Skeletal muscle satellite cell (primary cell): ENCODE measurements at regions not wholly inside any gene's neighbourhood (a gene's known extent, or its start where the extent isn't known, plus 50 kb on each side); places are given as distances from the start of the nearest gene placed in this dataset.
A peak's percentile ranks its signal among the peaks of the same experiment; 100 is the strongest.

Experiments used
- H3K27me3 ChIP-seq: 2 replicates; pipeline ENCODE4 v1.7.0; 2013; ENCODE audit warnings: low read length; ENCODE audit not compliant: control insufficient read depth, insufficient read depth
- H3K36me3 ChIP-seq: 2 replicates; pipeline ENCODE4 v1.7.0; 2013; ENCODE audit warnings: mild to moderate bottlenecking, control low read depth, low read length; ENCODE audit not compliant: insufficient read depth
- H3K4me1 ChIP-seq: 2 replicates; pipeline ENCODE4 v1.7.0; 2013; ENCODE audit warnings: low read length; ENCODE audit not compliant: control insufficient read depth, insufficient read depth
- H3K4me2 ChIP-seq: 2 replicates; pipeline ENCODE4 v1.7.0; 2013; ENCODE audit warnings: mild to moderate bottlenecking, low read length
- H3K4me3 ChIP-seq: 2 replicates; pipeline ENCODE4 v1.7.0; 2013; ENCODE audit warnings: low read length
- H3K9ac ChIP-seq: 2 replicates; pipeline ENCODE4 v1.7.0; 2013; ENCODE audit warnings: mild to moderate bottlenecking, low read depth, low read length, moderate library complexity
- H3K9me3 ChIP-seq: replicated peaks from 2 replicates; pipeline ENCODE4 v1.7.0; 2013; ENCODE audit warnings: mild to moderate bottlenecking, control low read depth, low read length

DNA sequence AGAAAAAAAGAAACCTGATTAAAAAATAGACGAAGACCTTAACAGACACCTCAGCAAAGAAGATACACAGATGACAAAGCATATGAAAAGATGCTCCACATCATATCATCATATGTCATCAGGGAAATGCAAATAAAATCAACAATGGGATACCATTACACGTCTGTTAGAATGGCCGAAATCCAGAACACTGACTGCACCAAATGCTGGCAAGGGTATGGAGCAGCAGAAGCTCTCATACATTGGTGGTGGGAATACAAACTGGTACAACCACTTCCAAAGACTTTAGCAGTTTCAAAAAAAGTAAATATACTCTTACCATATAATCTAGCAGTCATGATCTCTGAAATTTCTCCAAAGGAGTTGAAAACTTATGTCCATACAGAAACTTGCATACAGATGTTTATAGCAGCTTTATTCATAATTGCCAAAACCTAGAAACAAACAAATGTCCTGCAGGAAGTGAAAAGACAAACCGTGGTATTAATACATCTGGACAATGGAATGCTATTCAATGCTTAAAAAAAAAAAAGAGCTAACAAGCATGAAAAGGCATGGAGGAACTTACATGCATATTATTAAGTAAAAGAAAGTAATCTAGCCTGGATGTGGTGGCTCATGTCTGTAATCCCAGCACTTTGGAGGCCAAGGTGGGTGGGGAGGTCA, 107.4 kb downstream of the HES1 start:
- H3K4me2 ChIP-seq = no peak overlapping the region
- no peak overlapping the region for H3K4me3 ChIP-seq

DNA sequence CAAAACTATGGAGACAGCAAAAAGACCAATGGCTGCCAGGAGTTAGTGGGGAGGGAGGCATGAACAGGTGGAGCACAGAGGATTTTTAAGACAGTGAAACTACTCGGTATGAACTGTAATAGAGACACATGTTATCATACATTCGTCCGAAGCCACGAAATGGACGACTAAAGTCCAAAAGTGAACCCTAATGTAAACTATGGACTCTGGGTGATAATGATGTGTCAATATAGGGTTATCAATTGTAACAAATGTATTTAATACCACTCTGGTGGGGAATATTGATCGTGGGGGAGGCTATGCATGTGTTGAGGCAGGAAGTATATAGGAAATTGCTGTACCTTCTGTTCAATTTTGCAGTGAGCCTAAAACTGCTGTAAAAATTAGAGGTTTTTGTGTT, 107.0 kb downstream of the CPN2 start:
- Histone ChIP-seq H3K4me1 (no peaks in the 10 kb centered on the region), H3K4me2 (no peak overlapping the region), H3K9ac (no peak overlapping the region), H3K4me3 (no peak overlapping the region), H3K27me3 (peaks cover 38% of the 10 kb centered on the region), H3K9me3 (no peaks in the 10 kb centered on the region), H3K36me3 (no peaks in the 10 kb centered on the region)

More for the DNA sequence above, 107.4 kb downstream of the HES1 start:
- no peaks in the 10 kb centered on the region for H3K4me1 ChIP-seq
- peaks cover 29% of the 10 kb centered on the region for H3K27me3 ChIP-seq
- H3K36me3 ChIP-seq = no peaks in the 10 kb centered on the region
- H3K9ac ChIP-seq = no peak overlapping the region
- H3K9me3 ChIP-seq = no peaks in the 10 kb centered on the region

DNA sequence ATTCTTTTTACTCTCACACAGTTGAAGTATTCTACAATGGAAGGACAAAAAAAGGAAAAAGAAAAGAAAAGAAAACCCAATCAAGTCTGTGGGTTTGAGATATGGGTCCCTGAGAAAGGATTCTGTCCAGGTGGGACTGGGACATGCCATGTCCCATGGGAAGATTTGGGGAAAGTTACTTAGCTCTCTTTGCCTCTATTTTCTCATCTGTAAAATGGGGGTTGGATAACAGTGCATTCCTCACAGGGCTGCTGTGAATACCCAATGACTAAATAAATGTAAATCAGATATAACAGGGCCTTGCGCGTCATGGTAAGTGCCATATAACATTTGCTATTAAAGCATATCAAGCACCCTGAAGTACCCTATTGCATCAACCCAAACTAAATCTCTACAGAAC, 105.7 kb downstream of the CPN2 start:
- Histone ChIP-seq H3K4me1 (no peaks in the 10 kb centered on the region), H3K9me3 (no peaks in the 10 kb centered on the region), H3K4me3 (no peak overlapping the region), H3K36me3 (no peaks in the 10 kb centered on the region), H3K9ac (no peak overlapping the region), H3K27me3 (peaks cover 43% of the 10 kb centered on the region), H3K4me2 (no peak overlapping the region)

DNA sequence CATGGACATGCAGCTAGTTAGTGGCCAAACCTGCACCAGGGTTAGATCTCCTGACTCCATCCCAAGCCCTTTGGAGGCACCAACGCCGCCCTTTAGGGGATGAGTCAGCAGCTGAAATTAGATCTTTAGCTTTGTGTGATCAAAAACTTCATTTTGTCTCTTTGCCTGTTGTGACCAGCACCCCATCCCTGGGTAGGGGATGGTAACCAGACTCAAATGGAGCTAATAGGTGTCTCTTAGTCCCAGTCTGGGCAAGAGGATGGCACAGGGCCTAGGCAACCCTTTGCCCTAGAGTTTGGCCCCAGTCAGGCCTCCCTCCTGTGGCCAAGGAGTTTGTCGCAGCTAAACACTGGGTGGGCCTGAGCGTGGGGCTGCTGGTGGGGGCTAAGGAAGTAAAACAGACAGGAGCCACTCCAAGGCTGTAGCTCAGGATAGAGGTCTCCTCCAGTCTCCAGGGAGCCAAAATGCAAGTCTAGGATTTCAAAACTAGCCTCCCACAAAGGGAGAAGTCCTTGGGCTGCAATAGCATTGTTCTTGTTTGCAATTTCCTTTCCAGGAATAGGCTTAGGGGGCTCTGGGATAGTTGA, 105.1 kb downstream of the CPN2 start:
- H3K9ac ChIP-seq = no peak overlapping the region
- no peak overlapping the region for H3K4me2 ChIP-seq
- peaks cover 47% of the 10 kb centered on the region for H3K27me3 ChIP-seq
- H3K4me3 ChIP-seq = no peak overlapping the region
- no peaks in the 10 kb centered on the region for H3K4me1 ChIP-seq
- no peaks in the 10 kb centered on the region for H3K9me3 ChIP-seq
- H3K36me3 ChIP-seq = no peaks in the 10 kb centered on the region

DNA sequence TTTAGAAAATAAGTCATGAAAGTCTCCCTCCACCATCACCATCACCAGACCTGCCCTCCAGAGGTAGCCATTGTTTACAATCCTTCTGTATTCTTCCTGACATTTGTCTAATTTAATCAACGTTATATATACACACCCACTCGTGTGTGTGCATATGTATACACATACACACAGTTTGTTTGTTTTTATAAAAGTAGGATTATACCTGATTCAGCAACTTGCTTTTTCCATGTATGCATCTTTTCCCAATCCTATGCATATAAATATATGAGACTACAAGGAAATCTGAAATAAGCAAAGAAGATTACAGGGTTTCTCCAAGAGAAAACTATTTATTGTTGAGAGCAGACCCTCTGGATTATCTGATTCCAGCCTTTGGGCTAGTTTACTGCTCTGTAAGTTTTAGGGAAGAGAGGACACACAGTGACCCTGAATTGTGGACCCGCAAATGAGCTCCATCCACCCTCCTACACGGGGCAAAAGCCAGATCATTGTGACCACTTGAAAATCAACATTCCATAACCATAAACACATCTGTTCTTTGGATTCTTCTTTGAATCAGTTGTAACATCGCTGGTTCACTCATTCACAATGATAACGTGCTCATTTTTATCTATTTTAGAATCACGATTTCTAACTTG, 104.3 kb downstream of the CPN2 start:
- no peak overlapping the region for H3K4me3 ChIP-seq
- no peaks in the 10 kb centered on the region for H3K4me1 ChIP-seq
- no peaks in the 10 kb centered on the region for H3K36me3 ChIP-seq
- peaks cover 51% of the 10 kb centered on the region for H3K27me3 ChIP-seq
- no peaks in the 10 kb centered on the region for H3K9me3 ChIP-seq
- H3K9ac ChIP-seq = no peak overlapping the region
- H3K4me2 ChIP-seq = no peak overlapping the region

DNA sequence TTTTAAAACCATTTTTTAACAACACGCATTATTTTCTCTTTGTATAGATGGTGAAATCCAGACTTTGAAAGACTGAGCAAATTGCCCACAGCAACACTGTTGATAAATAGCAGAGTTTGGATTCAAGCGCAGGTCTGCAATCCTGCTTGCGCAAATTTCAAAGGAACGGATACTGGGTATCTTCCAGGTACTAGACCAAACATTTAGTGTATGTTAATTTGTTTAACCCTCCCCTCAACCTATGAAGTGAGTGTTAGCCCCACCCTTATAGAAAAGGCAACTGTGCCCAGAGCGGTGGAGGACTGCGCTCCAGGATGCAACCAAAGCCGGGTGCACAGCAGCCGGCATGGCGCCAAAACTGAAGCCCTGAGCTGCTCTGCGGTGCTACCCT, 103.8 kb downstream of the CPN2 start:
- H3K27me3 ChIP-seq = peaks cover 50% of the 10 kb centered on the region
- H3K9ac ChIP-seq = no peak overlapping the region
- H3K36me3 ChIP-seq = no peaks in the 10 kb centered on the region
- no peak overlapping the region for H3K4me2 ChIP-seq
- no peaks in the 10 kb centered on the region for H3K9me3 ChIP-seq
- no peaks in the 10 kb centered on the region for H3K4me1 ChIP-seq
- H3K4me3 ChIP-seq = no peak overlapping the region

DNA sequence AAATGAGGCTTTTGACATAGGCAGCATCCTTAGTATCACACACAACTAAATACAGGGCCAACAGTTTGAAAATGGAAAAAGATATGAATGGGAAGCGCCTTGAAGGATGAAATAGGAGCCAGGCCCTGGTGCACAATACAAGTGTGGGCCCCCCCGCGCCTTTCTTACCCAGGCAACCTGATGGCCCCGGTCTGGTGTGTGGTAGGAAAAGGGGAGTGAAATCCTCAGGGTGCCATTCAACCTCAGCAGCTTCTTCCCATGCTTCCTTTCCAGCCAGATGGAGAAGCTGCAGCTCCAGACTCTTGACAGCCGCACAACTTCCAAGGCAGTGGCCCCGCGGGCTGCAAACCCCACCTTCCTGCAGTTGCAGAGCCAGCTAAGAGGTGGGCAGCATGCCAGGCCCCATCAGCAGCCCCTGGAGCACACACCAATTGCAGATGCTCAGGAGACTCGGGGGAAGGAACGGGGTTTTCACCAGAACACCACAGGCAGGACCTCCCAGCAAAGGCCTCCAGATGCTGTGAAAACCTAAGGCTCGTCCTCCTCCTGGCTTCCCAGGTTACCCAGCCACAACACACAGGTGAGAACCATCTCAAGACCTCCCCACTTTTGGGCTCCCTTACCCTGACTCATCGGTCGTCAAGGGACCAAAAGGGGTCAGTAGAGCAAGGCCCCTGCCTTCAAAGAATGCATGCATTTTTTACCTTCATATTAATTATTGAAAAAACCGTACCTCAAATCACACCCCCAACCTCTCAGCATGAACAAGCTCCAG, 101.6 kb downstream of the CPN2 start:
- Histone ChIP-seq H3K4me3 (no peak overlapping the region), H3K9me3 (no peaks in the 10 kb centered on the region), H3K36me3 (no peaks in the 10 kb centered on the region), H3K9ac (no peak overlapping the region), H3K4me1 (no peaks in the 10 kb centered on the region), H3K4me2 (no peak overlapping the region), H3K27me3 (peaks cover 66% of the 10 kb centered on the region)

DNA sequence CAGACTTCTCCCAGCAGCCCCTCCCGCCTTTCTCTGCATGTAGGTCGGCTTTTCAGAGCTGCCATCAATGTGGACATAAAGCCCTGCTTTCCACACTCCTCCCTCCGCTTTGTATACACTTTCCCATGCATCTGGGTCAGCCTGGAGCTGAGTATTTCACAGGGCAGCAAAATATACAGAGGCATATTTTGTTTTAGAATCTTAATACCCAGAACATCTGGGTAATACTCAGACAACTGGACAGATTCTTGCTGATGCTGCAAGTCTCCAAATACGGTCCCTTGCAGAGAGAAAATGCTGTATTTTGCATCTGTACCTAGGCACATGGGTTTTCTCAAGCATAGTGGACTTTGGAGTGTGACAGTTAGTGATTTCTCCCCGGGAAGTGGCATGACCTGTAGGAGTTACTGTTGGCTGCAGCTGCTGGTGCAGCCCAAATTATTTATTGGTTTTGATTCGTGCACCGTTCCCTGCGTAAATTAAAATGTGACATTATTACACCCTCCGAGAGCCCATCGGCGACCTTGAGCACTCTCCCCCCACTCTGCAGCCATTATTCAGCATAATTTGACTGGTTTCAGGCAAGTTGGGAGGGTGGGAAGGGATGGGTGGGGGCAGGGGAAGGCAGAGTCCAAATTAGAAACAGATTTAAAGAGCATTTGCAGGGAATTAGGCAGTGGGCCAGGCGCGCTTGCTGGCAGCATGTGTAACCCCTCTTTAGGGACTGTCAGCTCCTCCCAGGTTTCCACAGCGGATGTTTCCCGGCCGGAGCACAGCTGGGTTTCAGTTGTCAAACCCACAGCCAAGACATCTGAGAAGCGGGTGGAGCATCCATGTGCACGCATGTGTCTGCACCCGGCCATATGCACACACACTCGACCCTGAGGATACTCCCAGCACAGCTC, 100.8 kb downstream of the CPN2 start:
- H3K4me1 ChIP-seq = no peaks in the 10 kb centered on the region
- H3K27me3 ChIP-seq = peaks cover 69% of the 10 kb centered on the region

DNA sequence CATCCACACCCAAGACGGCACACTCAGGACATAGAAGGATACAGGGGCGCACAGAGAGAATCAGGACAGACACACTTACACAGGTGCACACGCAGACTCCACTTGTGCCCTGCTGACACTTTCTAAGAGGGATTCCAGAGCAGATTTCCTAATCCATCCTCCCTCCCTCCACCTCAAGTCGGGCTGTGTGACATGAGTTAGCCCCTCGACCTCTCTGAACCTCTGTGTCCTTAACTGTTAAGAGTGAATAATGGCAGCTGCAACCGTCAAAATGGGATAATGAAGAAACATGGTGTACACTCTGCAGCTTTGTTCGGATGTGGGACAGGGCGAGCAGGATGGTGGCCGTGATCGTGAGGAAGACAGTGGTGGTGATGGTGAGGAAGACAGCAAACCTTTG, 100.1 kb downstream of the CPN2 start:
- no peaks in the 10 kb centered on the region for H3K36me3 ChIP-seq
- no peak overlapping the region for H3K9ac ChIP-seq
- H3K27me3 ChIP-seq = peaks cover 71% of the 10 kb centered on the region
- H3K4me2 ChIP-seq = peak overlapping the region; percentile 33
- H3K9me3 ChIP-seq = no peaks in the 10 kb centered on the region
- no peaks in the 10 kb centered on the region for H3K4me1 ChIP-seq
- no peak overlapping the region for H3K4me3 ChIP-seq

More for the DNA sequence above, 100.8 kb downstream of the CPN2 start:
- no peak overlapping the region for H3K9ac ChIP-seq
- H3K4me3 ChIP-seq = no peak overlapping the region
- no peaks in the 10 kb centered on the region for H3K9me3 ChIP-seq
- peak overlapping the region; percentile 33 for H3K4me2 ChIP-seq
- H3K36me3 ChIP-seq = no peaks in the 10 kb centered on the region

DNA sequence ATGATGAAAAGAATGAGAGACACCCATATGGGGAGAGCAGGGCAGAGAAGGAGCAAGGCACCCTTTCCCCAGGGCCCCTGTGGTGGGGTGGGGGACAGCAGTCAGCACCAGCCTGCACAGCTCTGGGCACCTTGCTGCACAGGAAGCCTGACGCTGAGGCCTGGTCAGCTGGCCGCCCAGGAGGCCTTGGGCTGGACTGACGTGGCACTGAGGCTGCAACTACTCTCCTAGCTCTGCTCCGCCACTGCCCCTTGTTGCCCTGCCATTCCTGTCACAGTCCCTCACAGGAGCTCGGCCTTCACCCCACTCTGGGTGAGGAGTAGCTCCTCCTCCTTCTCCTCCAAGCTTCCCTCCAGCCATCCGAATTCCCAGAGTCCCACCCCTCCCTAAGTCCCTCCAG, 99.7 kb downstream of the CPN2 start:
- Histone ChIP-seq H3K36me3 (no peaks in the 10 kb centered on the region), H3K9ac (no peak overlapping the region), H3K4me3 (no peak overlapping the region), H3K4me1 (no peaks in the 10 kb centered on the region), H3K9me3 (no peaks in the 10 kb centered on the region), H3K4me2 (no peak overlapping the region), H3K27me3 (peaks cover 68% of the 10 kb centered on the region)
